COLO668 (cell line): ENCODE measurements at regions not wholly inside any gene's neighbourhood (a gene's known extent, or its start where the extent isn't known, plus 50 kb on each side); places are given as distances from the start of the nearest gene placed in this dataset.
A peak's percentile ranks its signal among the peaks of the same experiment; 100 is the strongest.
"Not testable (repeated sequence)": the region's sequence is repeated elsewhere in the genome, so short reads cannot be mapped to it uniquely, and the experiment has no call there.

Experiments
- DNase-seq: peaks from one replicate; lab custom pipeline; 2025; ENCODE audit not compliant: unreplicated experiment; lab: John Stamatoyannopoulos, UW

- DNase-seq = no peak
These were observed 364.2 kb upstream of the CNTN3 start for GRCh38 chr3:74978684-74979083.

GRCh38 chr3:74985028-74985904, 370.8 kb upstream of the CNTN3 start:
- DNase-seq = not testable (repeated sequence)

GRCh38 chr3:74988095-74988494, 373.6 kb upstream of the CNTN3 start:
- DNase-seq = no peak

GRCh38 chr3:74992898-74993297, 378.4 kb upstream of the CNTN3 start:
- no peak for DNase-seq

GRCh38 chr3:75001330-75001729, 386.9 kb upstream of the CNTN3 start:
- no peak for DNase-seq

GRCh38 chr3:75012791-75013331, 398.4 kb upstream of the CNTN3 start:
- no peak for DNase-seq

- no peak for DNase-seq
These were observed 399.5 kb upstream of the CNTN3 start for GRCh38 chr3:75014008-75014407.

- DNase-seq = no peak
These were observed 400.8 kb upstream of the CNTN3 start for GRCh38 chr3:75015280-75015679.

GRCh38 chr3:75035146-75035545, 420.7 kb upstream of the CNTN3 start:
- DNase-seq = no peak

- DNase-seq = no peak
These were observed 428.5 kb upstream of the CNTN3 start for GRCh38 chr3:75042941-75043340.

- no peak for DNase-seq
These were observed 434.2 kb upstream of the CNTN3 start for GRCh38 chr3:75048650-75049049.

GRCh38 chr3:75049533-75049932, 435.1 kb upstream of the CNTN3 start:
- no peak for DNase-seq

GRCh38 chr3:75059120-75059519, 444.7 kb upstream of the CNTN3 start:
- no peak for DNase-seq

GRCh38 chr3:75061806-75062205, 447.3 kb upstream of the CNTN3 start:
- DNase-seq = no peak

GRCh38 chr3:75075158-75075557, 460.7 kb upstream of the CNTN3 start:
- DNase-seq = no peak

- DNase-seq = no peak
These were observed 462.0 kb upstream of the CNTN3 start for GRCh38 chr3:75076481-75076880.

GRCh38 chr3:75078290-75078689, 463.8 kb upstream of the CNTN3 start:
- no peak for DNase-seq

- no peak for DNase-seq
These were observed 468.4 kb upstream of the CNTN3 start for GRCh38 chr3:75082845-75083244.

- DNase-seq = no peak
These were observed 475.4 kb upstream of the CNTN3 start for GRCh38 chr3:75089841-75090240.

- peak; percentile 11 for DNase-seq
These were observed 487.1 kb upstream of the CNTN3 start for GRCh38 chr3:75101329-75102147.

GRCh38 chr3:75110741-75111140, 496.3 kb upstream of the CNTN3 start:
- DNase-seq = no peak

- no peak for DNase-seq
These were observed 501.2 kb upstream of the CNTN3 start for GRCh38 chr3:75115695-75116094.
